ENCODE measurements at regions not wholly inside any gene's neighbourhood (a gene's known extent, or its start where the extent isn't known, plus 50 kb on each side); places are given as distances from the start of the nearest gene placed in this dataset.

- Histone ChIP-seq H3K4me2 (no peak overlapping the region), H3K27me3 (ENCODE audit: insufficient read depth) (no peaks in the 10 kb centered on the region), H3F3A (replicated peaks; ENCODE audit: insufficient read depth) (peaks cover 8% of the 10 kb centered on the region), H3K9ac (no peak overlapping the region), H2AFZ (ENCODE audit: low read depth) (no peak overlapping the region), H3K4me1 (ENCODE audit: control insufficient read depth in 1 of 2, insufficient read depth in 2 of 2, low read depth in 1 of 2, low read length in 1 of 2) (peaks cover 11 to 18% of the 10 kb centered on the region in 2 experiments; a peak in 3 of 4 replicates), H3K79me2 (ENCODE audit: insufficient read depth) (no peaks in the 10 kb centered on the region), H3K4me3 (ENCODE audit: low read depth in 2 of 2, low read length in 1 of 2) (no peak overlapping the region), H4K20me1 (ENCODE audit: insufficient read depth) (no peaks in the 10 kb centered on the region), H3K27ac (ENCODE audit: low read depth in 2 of 2, low read length in 1 of 2) (no peak overlapping the region), H3K9me2 (no peaks in the 10 kb centered on the region), H3K36me3 (replicated peaks in 1 of 2; ENCODE audit: control insufficient read depth in 1 of 2, insufficient read depth in 2 of 2, low read length in 1 of 2) (no peaks in the 10 kb centered on the region), H3K9me3 (no peaks in the 10 kb centered on the region)
- DNase-seq = no peak
- WGBS (ENCODE audit: low lambda C conversion rate) = 95% methylated on average over 4 of the region's 11 CpGs
- CTCF ChIA-PET = no interaction called here
- TF ChIP-seq USF1 (IDR thresholded peaks at IDR 0.05; ENCODE audit: borderline replicate concordance, low read depth) = no peak
- TF ChIP-seq PBX3 (IDR thresholded peaks at IDR 0.05) = no peak
- TF ChIP-seq FOXM1 (IDR thresholded peaks at IDR 0.05; ENCODE audit: low read depth) = no peak
- TF ChIP-seq GABPA (IDR thresholded peaks at IDR 0.05; ENCODE audit: low read depth) = no peak
- no peak for TF ChIP-seq RCOR1 (IDR thresholded peaks at IDR 0.05; ENCODE audit: low read length)
- TF ChIP-seq EP300 (IDR thresholded peaks at IDR 0.05; ENCODE audit: borderline replicate concordance in 1 of 2, low read depth in 1 of 2, low read length in 1 of 2) = no peak
- TF ChIP-seq MAX (IDR thresholded peaks at IDR 0.05; ENCODE audit: low read depth) = no peak
- TF ChIP-seq IRF3 (IDR thresholded peaks at IDR 0.05; ENCODE audit: low read depth, low read length) = no peak
- TF ChIP-seq NFIC (IDR thresholded peaks at IDR 0.05; ENCODE audit: borderline replicate concordance) = no peak
- TF ChIP-seq NRF1 (IDR thresholded peaks at IDR 0.05; ENCODE audit: low read depth, low read length) = no peak
- no peak for TF ChIP-seq RXRA (IDR thresholded peaks at IDR 0.05; ENCODE audit: borderline replicate concordance, low read depth)
- no peak for TF ChIP-seq YY1 (IDR thresholded peaks at IDR 0.05; ENCODE audit: low read depth)
- POLR2A ChIA-PET = no interaction called here
Observed at GRCh38 chr1:222894331-222894730, 79.5 kb downstream of the DISP1 start.

GRCh38 chr1:222896630-222897526 is 82.0 kb downstream of the DISP1 start:
- WGBS (ENCODE audit: low lambda C conversion rate) = 89% methylated on average over 3 of the region's 3 CpGs
- no peak for DNase-seq
- Histone ChIP-seq H3K9ac (no peak overlapping the region; the same call in 1 of the 2 replicates), H4K20me1 (ENCODE audit: insufficient read depth) (no peaks in the 10 kb centered on the region), H3K27ac (ENCODE audit: low read depth in 2 of 2, low read length in 1 of 2) (peak overlapping the region; percentile 73 to 84; a peak in 3 of 4 replicates), H3K27me3 (ENCODE audit: insufficient read depth) (no peaks in the 10 kb centered on the region), H3K79me2 (ENCODE audit: insufficient read depth) (no peaks in the 10 kb centered on the region), H3K4me3 (ENCODE audit: low read depth in 2 of 2, low read length in 1 of 2) (peak overlapping the region in 1 of 2 experiments; percentile 41; a peak in 2 of 4 replicates), H3K4me2 (peak overlapping the region; percentile 76; the same call in 1 of the 2 replicates), H3K9me3 (no peaks in the 10 kb centered on the region), H2AFZ (ENCODE audit: low read depth) (0 out of 2 replicates have a peak overlapping the region, but pooled peaks have one; percentile 2), H3F3A (replicated peaks; ENCODE audit: insufficient read depth) (peaks cover 3% of the 10 kb centered on the region), H3K36me3 (replicated peaks in 1 of 2; ENCODE audit: control insufficient read depth in 1 of 2, insufficient read depth in 2 of 2, low read length in 1 of 2) (no peaks in the 10 kb centered on the region), H3K9me2 (no peaks in the 10 kb centered on the region), H3K4me1 (ENCODE audit: control insufficient read depth in 1 of 2, insufficient read depth in 2 of 2, low read depth in 1 of 2, low read length in 1 of 2) (peaks cover 4 to 14% of the 10 kb centered on the region in 2 experiments; a peak in 2 of 4 replicates)
- ChIA-PET CTCF (interaction anchor here (1.0 kb wide), 1 partner anchor 9 kb away, joined by 3 read pairs; no protein-coding TSS in a partner anchor), POLR2A (no interaction called here)
- TF ChIP-seq REST (IDR thresholded peaks at IDR 0.05; ENCODE audit: low read depth, low read length) (no peak), YY1 (IDR thresholded peaks at IDR 0.05; ENCODE audit: low read depth) (no peak), EP300 (IDR thresholded peaks at IDR 0.05; ENCODE audit: borderline replicate concordance in 1 of 2, low read depth in 1 of 2, low read length in 1 of 2) (peak; percentile 16 to 39; a peak in 2 of 4 replicates), TCF12 (IDR thresholded peaks at IDR 0.05) (peak; percentile 84), MAX (IDR thresholded peaks at IDR 0.05; ENCODE audit: low read depth) (0 out of 2 replicates have a peak, but pooled peaks have one; percentile 16), PBX3 (IDR thresholded peaks at IDR 0.05) (peak; percentile 72), JUND (IDR thresholded peaks at IDR 0.05) (peak; percentile 55; the same call in 1 of the 2 replicates), FOSL2 (IDR thresholded peaks at IDR 0.05; ENCODE audit: borderline replicate concordance, low read depth) (peak; percentile 64; the same call in 1 of the 2 replicates), RFX5 (IDR thresholded peaks at IDR 0.05; ENCODE audit: low read length) (peak; percentile 87)
